Mesothelial cell of epicardium (in vitro differentiated cells): ENCODE measurements at regions not wholly inside any gene's neighbourhood (a gene's known extent, or its start where the extent isn't known, plus 50 kb on each side); places are given as distances from the start of the nearest gene placed in this dataset.

ENCODE experiments used
- DNase-seq, 2 experiments: peaks; one replicate each; pipeline ENCODE4 v3.0.0; 2021; ENCODE audit warnings: low spot score in 2 of 2; ENCODE audit not compliant: unreplicated experiment in 2 of 2
- H3K27ac Mint-ChIP-seq: 2 replicates; pipeline ENCODE4 v1.8.0; 2021; ENCODE audit warnings: mixed read lengths
- H3K27me3 Mint-ChIP-seq: 2 replicates; pipeline ENCODE4 v1.8.0; 2021; ENCODE audit warnings: low read depth, mixed read lengths
- H3K36me3 Mint-ChIP-seq: 2 replicates; pipeline ENCODE4 v1.8.0; 2021; ENCODE audit warnings: mixed read lengths
- H3K4me1 Mint-ChIP-seq: 2 replicates; pipeline ENCODE4 v1.8.0; 2021; ENCODE audit warnings: mixed read lengths
- H3K4me3 Mint-ChIP-seq: 2 replicates; pipeline ENCODE4 v1.8.0; 2021; ENCODE audit warnings: mild to moderate bottlenecking, moderate library complexity, mixed read lengths
- H3K9me3 Mint-ChIP-seq: 2 replicates; pipeline ENCODE4 v1.8.0; 2021; ENCODE audit warnings: mixed read lengths
- CTCF ChIP-seq: fragments of 200-600 bp; sonication (generic); IDR thresholded peaks from one replicate; pipeline ENCODE4 v1.5.0; 2021; ENCODE audit warnings: antibody characterized with exemption; ENCODE audit not compliant: unreplicated experiment

- Mint-ChIP-seq H3K27ac (no peak overlapping the region), H3K4me1 (no peaks in the 10 kb centered on the region), H3K36me3 (no peaks in the 10 kb centered on the region), H3K9me3 (no peaks in the 10 kb centered on the region), H3K27me3 (no peaks in the 10 kb centered on the region), H3K4me3 (no peak overlapping the region)
- no peak for TF ChIP-seq CTCF
- DNase-seq, result no peak
Measured at GRCh38 chrX:124836786-124837185, 482.9 kb upstream of the TEX13C start.

DNA sequence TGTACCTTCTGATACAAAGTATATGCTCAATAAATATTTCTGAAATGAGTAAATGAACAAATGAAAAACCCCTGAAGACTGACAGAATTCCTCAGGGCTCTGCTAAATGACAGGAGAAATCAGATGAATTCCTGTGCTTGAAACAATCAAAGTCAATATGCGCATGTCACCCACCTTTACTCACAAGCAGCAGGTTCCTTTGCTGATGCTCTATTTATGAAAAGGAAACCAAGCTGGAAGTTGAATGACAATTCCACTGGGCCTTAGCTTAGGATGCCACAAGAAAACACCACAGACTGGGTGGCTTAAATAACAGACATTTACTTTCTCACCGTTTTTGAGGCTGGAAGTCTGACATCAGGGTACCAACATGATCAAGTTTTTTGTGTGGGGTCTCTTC is 477.5 kb upstream of the TEX13C start:
- TF ChIP-seq CTCF, result no peak
- DNase-seq, result no peak
- no peaks in the 10 kb centered on the region for H3K36me3 Mint-ChIP-seq
- no peaks in the 10 kb centered on the region for H3K4me1 Mint-ChIP-seq
- H3K27me3 Mint-ChIP-seq, result no peaks in the 10 kb centered on the region
- no peak overlapping the region for H3K27ac Mint-ChIP-seq
- no peak overlapping the region for H3K4me3 Mint-ChIP-seq
- H3K9me3 Mint-ChIP-seq, result no peaks in the 10 kb centered on the region

DNA sequence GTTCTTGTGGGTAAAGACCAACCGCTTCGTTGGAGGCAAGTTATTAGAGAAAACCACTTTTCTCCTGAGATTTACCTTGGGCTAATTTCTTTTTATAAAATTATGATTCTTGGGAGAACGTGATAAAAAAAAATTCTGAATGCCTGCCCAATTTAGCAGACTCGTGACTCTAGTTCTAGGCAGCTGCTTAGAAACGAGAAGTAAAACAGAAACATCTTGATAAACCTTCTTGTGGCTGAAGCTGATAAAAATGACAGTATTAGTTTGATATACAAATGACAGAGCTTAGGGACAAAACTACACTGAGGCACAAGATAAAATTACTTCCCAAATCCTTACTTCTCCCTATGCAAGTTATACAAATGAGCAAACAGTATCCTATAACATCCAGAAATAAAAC is 458.9 kb upstream of the TEX13C start:
- DNase-seq, result no peak
- H3K9me3 Mint-ChIP-seq, result peaks cover 19% of the 10 kb centered on the region
- H3K27me3 Mint-ChIP-seq, result no peaks in the 10 kb centered on the region
- H3K4me1 Mint-ChIP-seq, result no peaks in the 10 kb centered on the region
- no peak for TF ChIP-seq CTCF
- no peaks in the 10 kb centered on the region for H3K36me3 Mint-ChIP-seq
- H3K27ac Mint-ChIP-seq, result no peak overlapping the region
- no peak overlapping the region for H3K4me3 Mint-ChIP-seq

- Mint-ChIP-seq H3K27ac (no peak overlapping the region), H3K4me1 (no peaks in the 10 kb centered on the region), H3K9me3 (peaks cover 32% of the 10 kb centered on the region), H3K36me3 (no peaks in the 10 kb centered on the region), H3K27me3 (no peaks in the 10 kb centered on the region), H3K4me3 (no peak overlapping the region)
- no peak for DNase-seq
- no peak for TF ChIP-seq CTCF
Measured at GRCh38 chrX:124862301-124862700, 457.4 kb upstream of the TEX13C start.

DNA sequence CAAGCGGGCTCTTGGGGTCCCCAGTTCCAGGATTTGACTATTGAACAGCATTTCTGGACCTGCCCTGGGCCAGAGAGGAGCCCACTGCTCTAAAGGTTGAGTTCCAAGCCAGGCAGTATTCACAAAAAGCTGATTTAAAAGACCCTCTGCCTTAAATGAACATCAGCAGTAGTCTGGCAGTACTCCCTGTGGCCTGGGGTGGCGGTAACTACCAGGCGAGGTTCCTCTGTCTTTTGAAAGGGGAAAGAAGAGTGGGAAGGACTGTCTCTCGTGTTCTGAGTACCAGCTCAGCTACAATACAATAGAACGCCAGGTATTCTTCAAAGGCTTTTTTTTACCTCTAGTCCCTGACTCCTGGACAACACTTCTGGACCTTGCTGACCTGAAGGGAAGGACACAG is 456.4 kb upstream of the TEX13C start:
- Mint-ChIP-seq H3K27me3 (no peaks in the 10 kb centered on the region), H3K4me1 (no peaks in the 10 kb centered on the region)

More for the DNA sequence above, 456.4 kb upstream of the TEX13C start:
- H3K27ac Mint-ChIP-seq, result no peak overlapping the region
- H3K36me3 Mint-ChIP-seq, result peaks cover under 1% of the 10 kb centered on the region
- H3K4me3 Mint-ChIP-seq, result no peak overlapping the region
- DNase-seq, result no peak
- peaks cover 42% of the 10 kb centered on the region for H3K9me3 Mint-ChIP-seq
- no peak for TF ChIP-seq CTCF
